K562 (cell line): ENCODE measurements at regions not wholly inside any gene's neighbourhood (a gene's known extent, or its start where the extent isn't known, plus 50 kb on each side); places are given as distances from the start of the nearest gene placed in this dataset.

ENCODE experiments used
- ATAC-seq: fragments of 200-7000 bp; cut with Tn5 transposase; 3 replicates; pipeline ENCODE4 v1.9.1; 2020; ENCODE audit warnings: moderate library complexity
- BruUV-seq: library from RNA; stranded (reverse); fragments of 400-500 nt; replicated peaks from 2 replicates; lab custom pipeline; 2021; lab: Mats Ljungman, UMichigan
- CTCF ChIA-PET: fragments of 300-600 bp; formaldehyde crosslinking; extraction: SDS; loops from one replicate; lab custom pipeline; 2021; ENCODE audit warnings: low intra/inter-chr PET ratio; lab: Yijun Ruan, JAX
- POLR2A ChIA-PET: fragments of 300-600, 350-650 bp; sonication (Branson Sonifier 250); formaldehyde crosslinking; extraction: SDS; loops from one replicate; lab custom pipeline; 2021; ENCODE audit warnings: antibody characterized with exemption, inconsistent platforms; lab: Yijun Ruan, JAX
- DNase-seq, 4 experiments: peaks; one replicate each; pipeline versions ENCODE4 v3.0.0 to v3.0.0-alpha.2; 2011 to 2018; ENCODE audit warnings: low spot score in 3 of 4, mixed read lengths in 3 of 4; ENCODE audit errors: extremely low read depth in 1 of 4
- FAIRE-seq: peaks from 2 replicates; lab custom pipeline; 2011; peaks lifted over from hg19 to GRCh38; lab: Jason Lieb, UNC
- H2AFZ ChIP-seq: 2 replicates; pipeline ENCODE4 v1.6.0; 2011; ENCODE audit warnings: low read depth, low read length, control low read depth, inconsistent platforms
- H3K27ac ChIP-seq: fragments of 200-600 bp; 3 replicates; pipeline ENCODE4 v1.8.0; 2011; ENCODE audit warnings: low read depth, mild to moderate bottlenecking, control low read depth, inconsistent platforms, low read length, moderate library complexity, mixed read lengths; ENCODE audit errors: extremely low read depth
- H3K27me3 ChIP-seq, 2 experiments: fragments of 300-600 bp in 1 of 2; 2 replicates in 1 of 2; 3 replicates in 1 of 2; pipeline versions ENCODE4 v1.6.0 to v1.8.0; 2011; ENCODE audit warnings: inconsistent platforms in 2 of 2, low read length in 2 of 2, mild to moderate bottlenecking in 1 of 2, mixed read lengths in 1 of 2, moderate library complexity in 1 of 2; ENCODE audit not compliant: control insufficient read depth in 2 of 2, insufficient read depth in 2 of 2
- H3K36me3 ChIP-seq: fragments of 300-600 bp; 3 replicates; pipeline ENCODE4 v1.8.0; 2011; ENCODE audit warnings: mild to moderate bottlenecking, low read length, inconsistent platforms; ENCODE audit not compliant: control insufficient read depth, insufficient read depth
- H3K4me1 ChIP-seq, 2 experiments: fragments of 200-600 bp in 1 of 2; replicated peaks in 1 of 2; 2 replicates in 1 of 2; 3 replicates in 1 of 2; pipeline versions ENCODE4 v1.5.1 to v1.8.0; 2011; ENCODE audit warnings: inconsistent platforms in 2 of 2, low read length in 2 of 2, mild to moderate bottlenecking in 1 of 2, mixed read lengths in 1 of 2, moderate library complexity in 1 of 2; ENCODE audit not compliant: control insufficient read depth in 2 of 2, insufficient read depth in 2 of 2
- H3K4me2 ChIP-seq: 2 replicates; pipeline ENCODE4 v1.6.1; 2011; ENCODE audit warnings: low read length, control low read depth, inconsistent platforms, mixed read lengths; ENCODE audit not compliant: insufficient read depth
- H3K4me3 ChIP-seq: fragments of 200-600 bp; sonication (generic), shearing (Covaris generic); 2 replicates; pipeline ENCODE4 v1.5.1; 2016; ENCODE audit warnings: control low read depth, inconsistent platforms
- H3K79me2 ChIP-seq: fragments of 200-600 bp; 3 replicates; pipeline ENCODE4 v1.8.0; 2011; ENCODE audit warnings: low read length, inconsistent platforms; ENCODE audit not compliant: control insufficient read depth, insufficient read depth
- H3K9ac ChIP-seq, 2 experiments: 2 replicates each; pipeline versions ENCODE4 v1.6.0 to v1.6.1; 2011; ENCODE audit warnings: low read depth in 2 of 2, low read length in 2 of 2, control low read depth in 1 of 2, inconsistent platforms in 1 of 2, mild to moderate bottlenecking in 1 of 2, mixed read lengths in 1 of 2; ENCODE audit not compliant: insufficient read depth in 1 of 2
- H3K9me1 ChIP-seq: one replicate; pipeline ENCODE4 v1.6.0; 2011; ENCODE audit warnings: inconsistent platforms, mild to moderate bottlenecking, low read length, moderate library complexity; ENCODE audit not compliant: control insufficient read depth, insufficient read depth
- H3K9me3 ChIP-seq: replicated peaks from 2 replicates; pipeline ENCODE4 v1.5.1; 2011; ENCODE audit warnings: low read depth, low read length, inconsistent platforms; ENCODE audit not compliant: control insufficient read depth, insufficient read depth
- H4K20me1 ChIP-seq: replicated peaks from 2 replicates; pipeline ENCODE4 v1.6.1; 2011; ENCODE audit warnings: low read length, inconsistent platforms, mixed read lengths; ENCODE audit not compliant: control insufficient read depth, insufficient read depth
- ELF2 ChIP-seq: fragments of 250-450 bp; sonication (Bioruptor Pico); IDR thresholded peaks from 2 replicates; pipeline ENCODE4 v1.5.0; 2021; ENCODE audit warnings: mild to moderate bottlenecking
- EWSR1 ChIP-seq: fragments of 450-650 bp; IDR thresholded peaks from 2 replicates; pipeline ENCODE4 v1.6.1; 2018; ENCODE audit warnings: borderline replicate concordance, mild to moderate bottlenecking, low read depth, moderate library complexity; ENCODE audit not compliant: partially characterized antibody
- FIP1L1 ChIP-seq: fragments of 200-400 bp; formaldehyde crosslinking; IDR thresholded peaks from 2 replicates; pipeline ENCODE4 v1.6.1; 2018; ENCODE audit warnings: mild to moderate bottlenecking, low read depth, low read length; ENCODE audit not compliant: poor library complexity, severe bottlenecking
- GABPA ChIP-seq: fragments of 200-800 bp; sonication (Bioruptor generic); conservative IDR thresholded peaks from 2 replicates; pipeline ENCODE4 v1.6.1; 2016; ENCODE audit warnings: low read depth, missing genetic modification characterization, missing compliant biosample characterization
- MTA2 ChIP-seq: fragments of 450-650 bp; IDR thresholded peaks from 2 replicates; pipeline ENCODE4 v1.6.1; 2016; ENCODE audit warnings: low read depth
- ZFP1 ChIP-seq: fragments of 450-650 bp; formaldehyde crosslinking; IDR thresholded peaks from 2 replicates; pipeline ENCODE4 v1.4.0; 2020; ENCODE audit warnings: mild to moderate bottlenecking, mixed read lengths
- ZNF134 ChIP-seq: fragments of 250-450 bp; sonication (Bioruptor Pico); conservative IDR thresholded peaks from 2 replicates; pipeline ENCODE4 v1.4.0; 2020
- ZNF408 ChIP-seq: fragments of 250-450 bp; sonication (Bioruptor Pico); IDR thresholded peaks from 2 replicates; pipeline ENCODE4 v1.4.0; 2020; ENCODE audit warnings: low read depth, mild to moderate bottlenecking, moderate library complexity
- WGBS: fragments of 100-300 bp; shearing (Covaris generic); methylation state at CpG from one replicate; pipeline ENCODE4 v1.1.6; 2016; ENCODE audit warnings: low coverage, mixed read lengths; ENCODE audit not compliant: insufficient coverage; ENCODE audit errors: missing lambda C conversion rate; 5-methylcytosine and 5-hydroxymethylcytosine counted together
- in situ Hi-C: fragments of 300-500 bp; cut with MboI; formaldehyde crosslinking; loops from 4 replicates; pipeline ENCODE4 v1.15.0; 2018; ENCODE audit warnings: inconsistent platforms, mixed read lengths
- intact Hi-C: fragments of 100-400 bp; cut with micrococcal nuclease; formaldehyde crosslinking; loops from 2 replicates; pipeline ENCODE4 v1.14.2; 2022

- Histone ChIP-seq H3K36me3 (no peaks in the 10 kb centered on the region), H3K9me1 (no peaks in the 10 kb centered on the region), H3K27me3 (peaks cover 6 to 41% of the 10 kb centered on the region in 2 experiments; a peak in 3 of 5 replicates), H3K79me2 (no peaks in the 10 kb centered on the region), H3K4me1 (no peaks in the 10 kb centered on the region), H3K9ac (no peak overlapping the region), H3K4me3 (no peak overlapping the region), H2AFZ (no peak overlapping the region), H3K4me2 (no peak overlapping the region), H3K9me3 (no peaks in the 10 kb centered on the region), H4K20me1 (no peaks in the 10 kb centered on the region), H3K27ac (no peak overlapping the region)
- WGBS, result 0% methylated on average over 3 of the region's 3 CpGs
- ChIA-PET POLR2A (no interaction called here), CTCF (no interaction called here)
- no peak for DNase-seq
- FAIRE-seq, result no peak
- no peak for ATAC-seq
- intact Hi-C loops, result loop anchor here (5.0 kb wide), 1 partner anchor 66 kb away; no protein-coding TSS in a partner anchor
- BruUV-seq, result no TSS peak
- TF ChIP-seq FIP1L1 (no peak), ELF2 (CRISPR knock-in tag) (no peak), GABPA (tag) (no peak), ZNF408 (CRISPR knock-in tag) (no peak), ZFP1 (CRISPR knock-in tag) (no peak), EWSR1 (no peak), MTA2 (no peak), ZNF134 (CRISPR knock-in tag) (peak; percentile 82)
- in situ Hi-C loops, result no loop called here
These were observed 65.3 kb upstream of the SERP2 start for GRCh38 chr13:44308352-44308751.
